ELF-1 (cell line): ENCODE measurements at regions not wholly inside any gene's neighbourhood (a gene's known extent, or its start where the extent isn't known, plus 50 kb on each side); places are given as distances from the start of the nearest gene placed in this dataset.

Source experiments
- DNase-seq: peaks from one replicate; pipeline ENCODE4 v3.0.0-alpha.2; 2016; ENCODE audit warnings: low read depth, low spot score

GRCh38 chr3:44080474-44081072, 161.1 kb upstream of the TOPAZ1 start:
- no peak for DNase-seq

GRCh38 chr3:44090036-44090435, 151.7 kb upstream of the TOPAZ1 start:
- no peak for DNase-seq

GRCh38 chr3:44092497-44092896, 149.2 kb upstream of the TOPAZ1 start:
- no peak for DNase-seq

- DNase-seq, result no peak
Measured at GRCh38 chr3:44093531-44093930, 148.2 kb upstream of the TOPAZ1 start.

GRCh38 chr3:44098656-44099415, 142.8 kb upstream of the TOPAZ1 start:
- DNase-seq, result no peak

GRCh38 chr3:44099566-44100297, 142.0 kb upstream of the TOPAZ1 start:
- DNase-seq, result no peak

GRCh38 chr3:44100298-44100695, 141.4 kb upstream of the TOPAZ1 start:
- no peak for DNase-seq

- no peak for DNase-seq
Measured at GRCh38 chr3:44104043-44104442, 137.6 kb upstream of the TOPAZ1 start.

- DNase-seq, result peak; percentile 20
Measured at GRCh38 chr3:44104668-44105321, 136.9 kb upstream of the TOPAZ1 start.

GRCh38 chr3:44105571-44105970, 136.1 kb upstream of the TOPAZ1 start:
- DNase-seq, result no peak

- DNase-seq, result no peak
Measured at GRCh38 chr3:44106756-44107155, 134.9 kb upstream of the TOPAZ1 start.

- no peak for DNase-seq
Measured at GRCh38 chr3:44108481-44108880, 133.2 kb upstream of the TOPAZ1 start.

GRCh38 chr3:44109771-44110361, 131.8 kb upstream of the TOPAZ1 start:
- no peak for DNase-seq

- no peak for DNase-seq
Measured at GRCh38 chr3:44110648-44111047, 131.0 kb upstream of the TOPAZ1 start.

- no peak for DNase-seq
Measured at GRCh38 chr3:44111482-44111881, 130.2 kb upstream of the TOPAZ1 start.

GRCh38 chr3:44114142-44114541, 127.5 kb upstream of the TOPAZ1 start:
- peak; percentile 84 for DNase-seq

GRCh38 chr3:44117239-44117638, 124.4 kb upstream of the TOPAZ1 start:
- DNase-seq, result peak; percentile 75

GRCh38 chr3:44117736-44118135, 124.0 kb upstream of the TOPAZ1 start:
- no peak for DNase-seq

- DNase-seq, result peak; percentile 19
Measured at GRCh38 chr3:44120721-44121582, 120.7 kb upstream of the TOPAZ1 start.

- no peak for DNase-seq
Measured at GRCh38 chr3:44125246-44125645, 116.4 kb upstream of the TOPAZ1 start.

- peak; percentile 37 for DNase-seq
Measured at GRCh38 chr3:44125882-44126281, 115.8 kb upstream of the TOPAZ1 start.
